Ishikawa (cell line): ENCODE measurements at regions not wholly inside any gene's neighbourhood (a gene's known extent, or its start where the extent isn't known, plus 50 kb on each side); places are given as distances from the start of the nearest gene placed in this dataset.

Source experiments
- CEBPB ChIP-seq: IDR thresholded peaks from 2 replicates; pipeline ENCODE4 v1.6.1; 2012
- EP300 ChIP-seq: IDR thresholded peaks from 2 replicates; pipeline ENCODE4 v1.6.1; 2012; ENCODE audit warnings: borderline replicate concordance
- MAX ChIP-seq: IDR thresholded peaks from 2 replicates; pipeline ENCODE4 v1.6.1; 2012
- NFIC ChIP-seq: IDR thresholded peaks from 2 replicates; pipeline ENCODE4 v1.6.1; 2012
- TEAD4 ChIP-seq: IDR thresholded peaks from 2 replicates; pipeline ENCODE4 v1.6.1; 2012

GRCh38 chr6:76644231-76644630 is 571.8 kb upstream of the IMPG1 start:
- TF ChIP-seq EP300 (no peak), TEAD4 (no peak), CEBPB (no peak), MAX (no peak), NFIC (no peak)
